Iris pigment epithelial cell (primary cell): ENCODE measurements at regions not wholly inside any gene's neighbourhood (a gene's known extent, or its start where the extent isn't known, plus 50 kb on each side); places are given as distances from the start of the nearest gene placed in this dataset.
"Not testable (repeated sequence)": the region's sequence is repeated elsewhere in the genome, so short reads cannot be mapped to it uniquely, and the experiment has no call there.

Experiments used
- DNase-seq: peaks from one replicate; pipeline ENCODE4 v3.0.0-alpha.2; 2011; ENCODE audit warnings: low read depth

- DNase-seq = not testable (repeated sequence)
Observed at GRCh38 chr3:32042867-32043266, 61.3 kb downstream of the ZNF860 start.

- peak; percentile 81 for DNase-seq
Observed at GRCh38 chr3:32045091-32045915, 61.1 kb upstream of the GPD1L start.

GRCh38 chr3:32046102-32046501, 60.3 kb upstream of the GPD1L start:
- DNase-seq = no peak

- no peak for DNase-seq
Observed at GRCh38 chr3:32048487-32049182, 57.8 kb upstream of the GPD1L start.

- DNase-seq = no peak
Observed at GRCh38 chr3:32049916-32050315, 56.5 kb upstream of the GPD1L start.

GRCh38 chr3:32052230-32052629, 54.2 kb upstream of the GPD1L start:
- not testable (repeated sequence) for DNase-seq

GRCh38 chr3:32052851-32053250, 53.6 kb upstream of the GPD1L start:
- not testable (repeated sequence) for DNase-seq

- no peak for DNase-seq
Observed at GRCh38 chr3:32056559-32057290, 49.7 kb upstream of the GPD1L start.
